ENCODE measurements at regions not wholly inside any gene's neighbourhood (a gene's known extent, or its start where the extent isn't known, plus 50 kb on each side); places are given as distances from the start of the nearest gene placed in this dataset.
A peak's percentile ranks its signal among the peaks of the same experiment; 100 is the strongest.
"Not testable (repeated sequence)": the region's sequence is repeated elsewhere in the genome, so short reads cannot be mapped to it uniquely, and the experiment has no call there.

DNA sequence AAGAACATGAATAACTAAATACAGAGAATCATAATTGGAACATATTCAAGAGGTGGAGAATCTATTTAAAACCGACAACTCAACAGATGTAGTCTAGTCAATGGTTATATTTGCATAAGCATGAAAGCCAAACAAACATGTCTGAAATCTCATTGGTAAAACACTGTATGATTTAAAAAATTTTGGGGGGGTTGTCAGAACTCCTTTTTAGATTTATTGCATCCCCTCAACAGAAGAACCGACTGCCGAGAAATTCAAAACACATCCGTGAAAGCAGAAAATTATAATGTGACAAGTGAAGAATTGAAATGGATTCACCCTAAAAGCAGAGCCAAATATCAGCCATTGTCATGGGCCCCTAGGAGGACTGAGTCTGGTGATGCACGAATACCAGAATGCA is 633.4 kb upstream of the KCNMB2 start:
- no peak for DNase-seq (ENCODE audit: low spot score)

DNA sequence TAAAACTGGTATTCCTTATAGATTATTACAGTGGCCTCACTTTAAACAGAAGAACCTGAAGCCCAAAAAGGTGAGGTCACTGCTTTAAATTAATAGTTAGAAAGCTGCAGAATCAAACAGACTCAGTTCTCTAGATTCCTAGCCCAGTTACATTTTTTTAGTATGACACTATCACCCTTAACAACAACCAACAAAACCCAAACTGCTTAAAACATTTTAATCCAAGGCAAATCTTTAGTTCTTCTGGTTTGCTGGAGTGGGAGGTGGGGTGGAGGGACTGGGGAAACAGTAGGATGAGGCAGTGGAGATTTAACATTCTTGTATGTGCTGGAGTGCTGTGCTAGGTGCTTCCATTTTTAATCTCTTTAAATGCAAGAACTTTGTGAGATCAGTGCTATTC is 631.6 kb upstream of the KCNMB2 start:
- no peak for DNase-seq (ENCODE audit: low spot score)

DNA sequence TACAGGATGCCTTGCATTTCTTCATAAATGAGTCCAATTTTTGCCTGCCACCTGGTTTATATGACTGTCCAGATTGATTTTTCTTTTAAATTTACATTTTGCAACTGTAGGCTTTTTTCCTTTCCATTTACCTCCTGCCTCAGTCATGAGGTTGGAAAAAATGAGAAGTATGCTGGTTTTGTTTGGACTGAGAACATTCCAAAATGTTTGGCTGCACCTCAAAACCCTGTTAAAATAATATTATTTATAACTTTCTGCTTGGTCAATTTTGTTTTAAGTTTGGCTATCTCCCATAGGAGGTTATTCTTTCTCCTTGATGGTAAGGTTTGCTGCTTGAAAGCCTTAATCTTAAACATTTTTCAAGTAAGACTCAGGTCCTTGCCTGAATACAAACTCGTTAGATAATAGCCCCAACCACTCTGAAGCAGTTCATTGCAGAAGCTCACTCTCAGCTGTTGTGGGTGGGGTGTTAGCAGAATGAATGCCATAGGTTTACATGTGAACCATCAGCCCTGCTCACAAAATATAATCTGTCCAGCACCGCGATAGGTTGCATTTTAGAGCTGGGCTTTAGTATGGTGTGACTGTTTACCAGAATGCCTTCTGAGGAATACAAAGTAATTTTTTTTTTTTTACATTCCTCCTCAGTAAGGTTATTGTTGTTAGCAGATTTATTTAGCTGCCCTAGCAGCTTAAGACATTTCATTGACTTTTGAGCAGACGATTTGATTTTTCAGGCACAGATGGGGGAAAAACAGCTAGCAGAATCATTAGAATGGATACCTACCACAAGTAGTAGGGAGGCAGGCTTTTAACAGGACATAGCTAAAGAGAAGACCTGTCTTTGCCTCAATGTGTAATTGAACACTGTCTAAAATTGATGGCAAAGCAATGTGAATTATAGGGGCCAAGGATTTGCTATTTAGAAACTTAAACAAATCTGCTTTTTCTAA is 630.8 kb upstream of the KCNMB2 start:
- no peak for DNase-seq (ENCODE audit: low spot score)

DNA sequence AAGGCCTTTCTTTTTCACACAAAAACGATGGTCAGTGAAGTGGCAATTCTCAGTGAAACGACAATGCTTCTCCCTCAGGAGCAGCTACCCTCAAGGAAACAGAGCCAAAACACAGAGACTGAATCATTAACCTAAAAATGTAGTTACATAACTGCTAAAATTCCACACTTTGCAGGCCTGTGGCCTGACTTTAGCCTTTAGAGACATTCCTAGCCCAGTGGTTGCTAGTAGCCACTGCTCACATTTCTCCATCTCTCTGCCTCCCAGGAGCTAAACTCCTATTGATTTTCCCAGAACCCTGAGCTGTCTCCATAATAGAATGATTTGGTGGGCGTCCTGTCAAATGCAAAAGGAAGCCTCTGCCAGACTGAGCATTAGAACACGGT is 630.1 kb upstream of the KCNMB2 start:
- DNase-seq (ENCODE audit: low spot score): peak; percentile 42

DNA sequence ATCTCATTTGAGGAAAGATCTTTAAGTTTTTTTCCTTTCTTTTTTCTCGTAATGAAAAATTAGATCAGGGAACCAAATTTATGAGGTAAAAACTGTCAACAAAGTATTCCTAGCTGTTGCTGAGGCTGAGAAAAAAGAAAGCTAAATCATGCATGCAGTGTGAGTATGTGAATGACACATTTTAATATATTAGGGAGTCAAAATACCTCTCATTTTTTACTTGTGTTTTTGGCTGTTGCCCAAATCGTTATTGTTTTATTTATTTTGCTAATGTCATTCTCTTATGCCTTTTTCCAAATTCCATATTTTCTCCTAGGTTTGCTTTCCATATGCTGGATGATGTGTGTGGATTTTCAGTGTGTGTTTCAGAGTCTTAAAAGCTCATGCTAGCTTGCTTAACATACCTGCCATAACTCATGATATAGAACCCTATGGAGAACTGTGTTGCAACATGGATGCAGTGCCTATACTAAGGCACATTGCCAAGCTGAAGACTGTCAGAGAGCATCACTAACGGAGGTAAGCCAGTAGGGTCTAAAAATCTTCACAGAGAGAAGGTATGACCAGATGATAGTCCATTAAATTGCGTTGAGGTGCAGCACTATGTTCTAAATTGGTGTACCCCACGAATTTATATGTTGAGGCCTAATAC is 629.5 kb upstream of the KCNMB2 start:
- DNase-seq (ENCODE audit: low spot score): no peak

DNA sequence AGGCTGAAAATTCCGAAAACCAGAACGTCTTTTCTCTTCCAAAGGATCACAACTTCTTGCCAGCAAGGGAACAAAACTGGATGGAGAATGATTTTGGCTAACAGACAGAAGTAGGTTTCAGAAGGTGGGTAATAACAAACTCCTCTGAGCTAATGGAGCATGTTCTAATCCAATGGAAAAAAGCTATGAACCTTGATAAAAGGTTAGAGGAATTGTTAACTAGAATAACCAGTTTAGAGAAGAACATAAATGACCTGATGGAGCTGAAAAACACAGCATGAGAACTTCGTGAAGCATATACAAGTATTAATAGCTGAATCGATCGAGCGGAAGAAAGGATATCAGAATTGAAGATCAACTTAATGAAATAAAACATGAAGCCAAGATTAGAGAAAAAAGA is 626.7 kb upstream of the KCNMB2 start:
- not testable (repeated sequence) for DNase-seq (ENCODE audit: low spot score)

DNA sequence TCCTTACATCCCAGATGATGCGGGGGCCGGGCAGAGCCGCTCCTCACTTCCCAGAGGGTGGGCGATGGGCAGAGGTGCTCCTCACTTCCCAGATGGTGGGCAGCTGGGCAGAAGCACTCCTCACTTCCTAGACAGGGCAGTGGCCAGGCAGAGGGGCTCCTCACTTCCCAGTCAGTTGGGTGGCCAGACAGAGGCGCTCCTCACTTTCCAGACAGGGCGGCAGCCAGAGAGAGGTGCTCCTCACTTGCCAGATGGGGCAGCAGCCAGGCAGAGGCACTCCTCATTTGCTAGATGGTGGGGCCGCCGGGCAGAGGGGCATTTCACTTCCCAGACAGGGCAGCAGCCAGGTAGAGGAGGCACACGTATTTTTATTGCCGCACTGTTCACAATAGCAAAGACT is 622.0 kb upstream of the KCNMB2 start:
- no peak for DNase-seq (ENCODE audit: low spot score)

DNA sequence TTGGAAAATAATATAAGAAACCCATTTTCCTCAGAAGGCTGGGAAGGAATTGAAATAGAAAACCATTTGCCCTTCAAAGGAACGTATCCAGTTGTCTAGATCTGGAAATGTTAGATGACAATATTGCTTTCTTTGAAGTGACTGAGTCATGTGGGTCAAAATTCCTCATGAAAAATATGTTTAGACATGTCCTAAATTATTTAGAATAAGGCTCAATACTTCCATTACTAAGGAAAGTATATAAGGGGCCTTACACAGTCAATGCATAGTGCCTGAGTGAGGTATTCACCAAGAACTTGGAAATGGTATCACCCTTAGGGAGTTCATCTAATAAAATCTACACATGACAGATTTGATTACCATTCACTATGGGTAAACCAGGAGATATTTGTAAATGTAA is 619.8 kb upstream of the KCNMB2 start:
- DNase-seq (ENCODE audit: low spot score): no peak

DNA sequence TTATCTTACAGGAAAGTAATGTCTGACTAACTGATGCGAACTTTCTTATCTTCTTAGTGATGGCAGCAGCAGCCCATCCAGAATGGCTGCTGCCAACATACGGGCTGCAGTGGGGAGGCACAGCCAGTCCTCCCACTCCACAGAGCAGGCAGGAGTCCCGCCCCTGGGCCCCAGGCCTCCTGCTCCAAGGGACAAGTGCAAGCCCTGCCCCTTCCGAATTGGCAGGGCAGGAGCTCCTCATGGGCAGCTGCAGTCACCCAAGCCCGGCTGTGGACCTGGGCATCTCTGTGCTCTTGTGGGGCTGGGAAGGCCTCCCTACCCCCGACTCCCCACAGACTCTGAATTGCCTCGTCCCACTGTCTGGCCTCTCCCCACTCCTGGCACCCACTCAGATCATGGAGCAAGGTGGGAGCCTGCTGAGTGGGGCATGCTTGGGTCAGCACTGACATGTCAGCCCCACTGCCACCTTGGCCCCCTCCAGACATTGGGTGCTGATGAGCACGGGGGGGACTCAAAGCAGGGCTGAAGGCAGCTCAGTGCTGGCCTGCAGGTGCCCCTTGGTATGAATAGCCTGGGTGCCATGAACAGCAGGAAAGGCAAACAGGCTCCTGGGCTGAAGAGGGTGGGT is 618.9 kb upstream of the KCNMB2 start:
- DNase-seq (ENCODE audit: low spot score): no peak

DNA sequence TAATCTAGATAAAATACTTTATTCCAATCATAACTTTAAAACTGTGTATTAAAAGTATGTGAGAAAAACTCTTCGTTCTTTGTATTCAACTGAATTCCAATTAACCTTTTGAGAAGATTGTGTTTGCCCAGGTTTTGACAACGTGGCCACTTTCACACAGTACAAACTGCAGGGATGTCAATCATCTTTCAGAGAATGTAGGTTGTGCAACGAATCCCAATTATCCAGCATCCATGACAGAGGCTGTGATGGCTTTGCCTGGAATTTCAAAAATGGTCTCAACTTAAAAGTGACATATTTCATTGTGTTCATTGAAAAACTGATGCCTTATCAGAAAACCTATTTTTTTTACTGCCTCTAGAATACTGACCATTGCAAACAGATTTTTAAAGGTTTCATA is 615.1 kb upstream of the KCNMB2 start:
- DNase-seq (ENCODE audit: low spot score): no peak

DNA sequence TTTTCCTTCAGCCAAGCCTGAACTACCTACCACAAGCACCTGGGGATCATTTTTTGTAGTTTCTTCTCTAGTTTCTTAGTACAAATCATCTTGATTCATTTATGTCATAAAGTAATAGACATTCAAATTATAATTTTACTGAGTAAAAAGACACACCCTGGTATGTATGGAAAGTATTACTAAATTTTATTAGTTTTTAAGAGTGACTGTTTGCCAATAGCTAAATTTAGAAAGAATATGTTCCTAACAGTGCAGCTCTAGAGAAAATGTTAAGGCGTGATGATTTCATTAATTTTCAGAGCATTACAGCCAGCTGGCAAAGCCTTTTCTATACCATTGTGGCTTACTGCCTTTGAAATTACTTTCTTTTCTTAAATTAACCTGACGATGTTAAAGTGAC is 612.0 kb upstream of the KCNMB2 start:
- DNase-seq (ENCODE audit: low spot score): no peak

DNA sequence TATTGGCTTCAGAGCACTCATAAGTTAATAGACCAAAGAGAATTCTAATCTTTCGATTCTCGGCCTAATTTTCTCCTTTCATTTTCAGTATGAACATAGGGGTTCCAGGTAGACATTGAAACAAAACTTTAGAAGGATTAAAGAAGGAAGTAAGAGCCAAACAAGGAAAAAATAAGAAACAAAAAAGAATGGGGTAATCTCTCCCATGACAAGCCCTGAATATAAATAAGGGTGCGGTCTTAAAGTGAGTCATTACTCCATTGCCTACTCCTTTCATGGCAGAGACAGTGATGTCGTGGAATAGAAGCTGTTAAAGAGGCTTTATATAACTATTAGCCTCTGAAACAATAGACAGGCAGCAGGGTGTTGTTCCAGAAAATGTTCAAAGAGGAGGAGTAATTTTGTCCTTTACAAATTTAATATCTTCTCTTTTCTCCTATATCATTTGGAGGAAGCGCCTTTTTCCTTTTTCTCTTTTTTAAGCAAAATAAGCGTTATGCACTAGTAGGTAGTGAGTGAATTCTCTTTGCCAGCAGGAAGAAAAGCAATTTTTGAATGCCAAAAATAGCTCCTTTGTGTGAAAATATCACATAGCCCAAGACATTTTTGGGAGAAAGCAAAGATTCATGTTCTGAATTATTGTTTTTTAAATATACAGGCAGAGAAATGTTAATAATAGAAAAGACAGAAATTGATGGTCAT is 607.9 kb upstream of the KCNMB2 start:
- DNase-seq (ENCODE audit: low spot score): no peak

DNA sequence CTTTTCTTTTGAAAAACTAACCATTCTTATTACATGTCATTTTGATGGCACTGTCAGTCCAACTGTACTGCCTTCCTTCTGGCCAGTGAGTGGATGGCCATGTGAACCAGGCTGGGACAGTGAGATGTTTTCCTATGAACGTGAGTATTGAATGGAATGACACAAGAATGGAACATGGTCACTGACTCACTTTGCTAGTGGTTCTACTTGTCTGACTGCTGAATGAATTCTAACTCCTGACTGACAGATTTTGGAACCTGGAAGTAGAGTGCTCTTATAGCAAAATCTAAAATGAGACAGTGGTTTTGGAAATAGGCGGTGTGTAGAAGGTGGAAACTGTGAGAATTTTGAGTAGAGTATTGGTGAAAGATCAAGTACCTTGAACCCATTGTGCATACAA is 606.9 kb upstream of the KCNMB2 start:
- no peak for DNase-seq (ENCODE audit: low spot score)

DNA sequence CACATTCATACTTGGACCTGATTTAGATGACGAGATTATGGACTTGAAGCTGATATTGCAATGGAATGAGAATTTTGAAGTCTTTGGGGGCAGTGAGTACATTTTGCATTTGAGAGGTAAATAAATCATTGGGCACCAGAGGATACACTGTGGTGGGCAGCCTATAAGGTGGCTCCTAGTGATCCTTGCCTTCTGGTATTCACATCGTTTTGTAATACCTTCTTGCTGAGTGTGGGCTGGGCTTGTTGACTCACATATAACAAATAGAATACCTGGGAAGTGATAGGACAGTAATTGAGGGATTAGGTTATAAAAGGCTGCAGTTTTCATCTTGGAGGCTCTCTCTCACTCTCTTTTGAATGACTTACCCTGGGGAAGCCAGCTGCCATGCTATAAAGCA is 605.5 kb upstream of the KCNMB2 start:
- no peak for DNase-seq (ENCODE audit: low spot score)

DNA sequence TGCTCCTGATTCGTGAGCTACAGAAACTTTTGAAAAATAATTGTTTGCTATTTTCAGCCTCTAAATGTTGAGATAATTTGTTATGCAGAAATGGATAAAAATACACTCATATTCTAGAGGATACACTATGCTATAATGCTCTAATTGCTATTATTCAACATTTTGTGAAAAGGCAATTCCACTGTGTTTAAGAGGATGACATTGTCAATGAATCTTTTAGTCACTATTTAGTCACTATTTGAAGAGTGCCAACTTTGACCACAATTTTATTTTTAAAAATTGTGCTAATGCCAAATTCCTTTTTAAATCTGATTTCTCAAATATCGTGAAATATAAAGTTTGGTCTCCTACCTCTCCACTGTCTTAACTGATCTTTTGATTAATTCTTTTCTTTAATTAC is 604.9 kb upstream of the KCNMB2 start:
- no peak for DNase-seq (ENCODE audit: low spot score)

DNA sequence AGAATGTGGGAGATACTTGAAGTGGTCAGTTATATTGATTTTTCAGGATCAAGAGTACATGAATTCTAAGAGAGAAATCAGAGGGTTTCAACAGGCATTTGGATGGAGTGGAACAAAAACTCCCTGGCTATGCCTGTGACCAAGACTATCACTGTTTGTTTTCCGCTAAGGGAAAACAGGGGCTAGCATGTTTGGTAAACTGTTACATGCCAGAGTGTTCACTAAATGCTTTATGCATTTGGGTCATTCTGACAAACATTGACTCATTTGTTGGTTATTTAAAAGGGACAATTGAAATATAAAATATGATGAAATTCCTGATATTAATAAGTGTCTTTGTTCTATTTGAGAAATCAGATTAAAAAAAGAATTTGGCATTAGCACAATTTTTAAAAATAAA is 603.9 kb upstream of the KCNMB2 start:
- no peak for DNase-seq (ENCODE audit: low spot score)

DNA sequence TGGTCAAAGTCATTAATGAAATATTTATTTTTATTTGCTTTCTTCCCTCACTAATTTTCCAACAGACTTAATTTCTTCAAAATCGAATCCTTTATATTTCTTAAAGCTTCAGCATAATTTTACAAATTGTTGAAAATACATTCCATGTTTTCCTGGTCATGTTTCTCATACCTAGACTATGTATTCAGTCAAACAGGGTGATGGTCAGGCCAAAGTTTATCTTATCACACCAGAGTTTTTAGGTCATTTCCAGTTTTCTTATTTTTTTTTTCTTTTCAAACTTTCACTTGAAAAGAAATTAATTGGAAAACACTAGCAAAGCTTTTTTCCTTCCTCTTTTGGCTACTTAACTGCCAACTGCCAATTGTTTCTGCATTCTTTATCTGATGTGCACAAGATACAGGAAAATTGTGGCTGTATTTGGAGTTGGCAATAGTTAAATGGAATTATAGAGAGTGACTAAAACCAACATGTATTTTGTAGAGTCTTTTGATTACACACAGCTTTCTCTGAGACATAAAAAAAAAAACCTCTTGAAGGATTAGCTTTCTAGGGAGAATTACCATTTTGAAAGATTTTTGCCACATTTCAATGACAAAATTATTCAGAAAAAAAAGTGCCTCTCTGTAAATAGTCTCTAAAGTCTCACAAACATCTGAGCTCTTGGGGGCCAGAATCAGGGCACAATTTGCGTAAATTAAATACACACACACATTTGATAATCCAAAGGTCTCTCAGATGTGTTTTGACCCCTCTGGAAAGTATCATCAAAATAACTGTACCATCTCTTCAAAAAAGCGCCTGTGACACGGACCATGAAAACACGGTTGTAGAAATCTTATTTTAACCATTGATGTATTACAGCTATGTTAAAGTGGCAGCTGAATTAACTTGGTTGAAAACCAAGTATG is 603.2 kb upstream of the KCNMB2 start:
- no peak for DNase-seq (ENCODE audit: low spot score)

DNA sequence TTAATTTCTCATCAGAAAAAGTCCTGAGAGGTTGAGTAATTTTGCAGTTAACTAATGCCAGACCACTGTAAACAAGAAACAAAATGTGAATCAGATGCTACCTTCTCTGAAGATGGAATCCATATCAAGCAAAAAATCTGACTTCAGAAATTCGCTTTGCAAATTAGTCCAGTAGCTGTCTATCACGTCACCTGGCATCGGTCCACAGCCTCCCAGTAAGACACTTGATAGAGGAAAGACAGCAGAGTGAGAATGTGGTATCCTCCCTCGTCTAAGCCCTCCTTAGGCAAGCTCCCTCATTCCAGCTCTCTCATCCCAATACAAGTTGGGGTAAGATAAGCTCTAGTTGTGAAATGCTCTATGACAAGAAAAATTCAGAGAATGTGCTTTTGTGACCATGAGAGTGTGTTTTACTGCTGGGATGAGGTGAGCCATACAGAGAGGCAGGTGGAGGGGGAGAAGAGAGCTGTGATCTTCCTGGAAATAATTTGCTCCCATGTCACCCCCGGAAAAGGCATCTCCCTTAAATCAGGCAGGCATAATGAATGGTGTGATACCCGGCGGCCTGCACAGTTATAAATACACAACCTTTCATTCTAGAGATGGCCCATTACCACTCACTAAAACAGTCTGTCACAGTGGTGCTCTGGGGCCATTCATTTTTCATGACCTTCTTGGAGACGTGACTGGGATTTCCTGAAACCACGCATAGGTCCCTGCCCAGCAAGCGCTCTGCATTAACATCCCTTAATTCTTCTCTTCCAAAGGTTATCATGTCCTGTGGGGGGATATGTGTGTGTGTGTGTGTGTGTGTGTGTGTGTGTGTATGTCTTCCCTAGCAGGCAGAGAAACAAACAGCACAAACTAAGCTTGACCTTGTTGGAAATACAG is 602.0 kb upstream of the KCNMB2 start:
- peak; percentile 27 for DNase-seq (ENCODE audit: low spot score)

DNA sequence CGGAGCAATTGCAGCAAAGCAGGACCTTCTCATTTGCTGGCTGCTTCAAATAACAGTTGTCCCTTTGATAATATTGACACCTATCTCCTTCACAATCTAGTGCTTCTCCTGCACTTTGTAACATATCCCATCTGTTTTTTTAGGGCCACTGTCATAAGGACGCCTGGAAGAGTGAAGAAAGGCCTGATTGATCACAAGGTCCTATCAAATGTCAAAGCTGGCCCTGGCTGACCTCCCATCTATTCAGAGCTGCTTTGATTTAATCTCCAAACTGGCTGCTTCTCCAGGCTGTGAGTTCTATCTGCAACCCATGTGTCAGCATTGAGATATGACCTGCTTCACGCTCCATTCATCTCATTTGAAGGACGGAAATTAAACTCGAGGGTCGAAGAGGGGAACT is 601.2 kb upstream of the KCNMB2 start:
- DNase-seq (ENCODE audit: low spot score): no peak

DNA sequence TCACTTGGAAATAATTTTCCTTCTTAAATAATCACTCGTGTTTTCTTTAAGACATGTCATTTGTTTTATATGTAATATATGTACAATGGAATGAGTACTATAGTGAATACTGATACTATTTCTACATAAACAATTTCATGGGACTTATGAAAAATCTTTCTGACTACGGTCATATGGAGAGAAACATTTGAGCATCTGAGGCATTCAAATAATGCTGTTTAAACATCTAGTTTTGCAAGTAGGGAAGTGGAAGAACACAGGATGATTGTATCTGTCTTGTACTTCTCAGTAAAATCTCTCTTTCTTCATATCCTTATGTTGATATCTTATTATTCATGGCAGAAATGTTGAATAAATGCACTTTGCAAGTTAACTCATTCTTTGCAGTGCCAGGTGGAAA is 599.5 kb upstream of the KCNMB2 start:
- no peak for DNase-seq (ENCODE audit: low spot score)

Data from HuH-7.5 (cell line).